GM19463 (cell line): ENCODE measurements at regions not wholly inside any gene's neighbourhood (a gene's known extent, or its start where the extent isn't known, plus 50 kb on each side); places are given as distances from the start of the nearest gene placed in this dataset.

ENCODE experiments used
- ATAC-seq: cut with Tn5 transposase; IDR thresholded peaks from one replicate; pipeline ENCODE4 v1.9.1; 2021; ENCODE audit warnings: mild to moderate bottlenecking, moderate library complexity; ENCODE audit not compliant: unreplicated experiment

- no peak for ATAC-seq
Observed at GRCh38 chr12:123100882-123101281, 50.0 kb downstream of the PITPNM2 start.

GRCh38 chr12:123100450-123100849 lies 50.4 kb downstream of the PITPNM2 start:
- no peak for ATAC-seq

GRCh38 chr12:123099560-123100192 lies 51.2 kb downstream of the PITPNM2 start:
- ATAC-seq, result no peak

- ATAC-seq, result no peak
Observed at GRCh38 chr12:123098780-123099179, 52.1 kb downstream of the PITPNM2 start.

- ATAC-seq, result no peak
Observed at GRCh38 chr12:123097561-123098084, 53.3 kb downstream of the PITPNM2 start.

- ATAC-seq, result no peak
Observed at GRCh38 chr12:123096741-123097140, 54.1 kb downstream of the PITPNM2 start.

GRCh38 chr12:123096182-123096581 lies 54.7 kb downstream of the PITPNM2 start:
- ATAC-seq, result no peak

GRCh38 chr12:123095078-123095881 lies 55.6 kb downstream of the PITPNM2 start:
- ATAC-seq, result no peak

GRCh38 chr12:123094349-123095077 lies 56.4 kb downstream of the PITPNM2 start:
- no peak for ATAC-seq

GRCh38 chr12:123092866-123093265 lies 58.0 kb downstream of the PITPNM2 start:
- no peak for ATAC-seq

GRCh38 chr12:123091230-123092150 lies 59.4 kb downstream of the PITPNM2 start:
- no peak for ATAC-seq

GRCh38 chr12:123089631-123090353 lies 61.1 kb downstream of the PITPNM2 start:
- ATAC-seq, result no peak

- ATAC-seq, result no peak
Observed at GRCh38 chr12:123089140-123089539, 61.8 kb downstream of the PITPNM2 start.

- ATAC-seq, result no peak
Observed at GRCh38 chr12:123085730-123086487, 65.0 kb downstream of the PITPNM2 start.

- no peak for ATAC-seq
Observed at GRCh38 chr12:123085066-123085465, 65.8 kb downstream of the PITPNM2 start.

- no peak for ATAC-seq
Observed at GRCh38 chr12:123083661-123084571, 67.0 kb downstream of the PITPNM2 start.

GRCh38 chr12:123080634-123081033 lies 70.3 kb downstream of the PITPNM2 start:
- no peak for ATAC-seq

GRCh38 chr12:123078531-123079155 lies 72.2 kb downstream of the PITPNM2 start:
- no peak for ATAC-seq
